ENCODE measurements at regions not wholly inside any gene's neighbourhood (a gene's known extent, or its start where the extent isn't known, plus 50 kb on each side); places are given as distances from the start of the nearest gene placed in this dataset.

DNA sequence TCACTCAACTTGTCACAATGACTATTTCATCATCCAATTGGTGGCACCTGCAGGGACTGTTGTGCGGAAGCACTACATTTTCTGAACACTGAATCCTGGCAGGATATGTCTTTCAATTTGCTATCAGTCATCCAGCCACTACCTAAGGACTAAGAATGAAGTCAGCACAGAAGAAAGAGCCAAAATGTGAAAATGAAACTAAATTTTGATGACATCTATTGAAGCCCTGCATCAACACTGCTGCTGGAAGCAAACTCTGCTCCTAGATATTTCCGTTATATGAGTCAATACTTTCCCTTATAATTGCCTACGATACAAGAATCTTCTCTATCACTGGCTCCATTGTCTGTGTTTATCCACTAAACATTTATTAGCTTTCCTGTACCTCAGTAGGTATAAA lies 917.9 kb downstream of the RAPGEF2 start:
- Histone ChIP-seq H3K27ac (ENCODE audit: low read depth, low read length) (no peak overlapping the region), H3K4me1 (ENCODE audit: control insufficient read depth, insufficient read depth, low read length, unreplicated experiment) (no peaks in the 10 kb centered on the region), H2AFZ (ENCODE audit: low read length, unreplicated experiment) (no peak overlapping the region), H3K4me3 (ENCODE audit: low read depth, low read length) (no peak overlapping the region), H3K36me3 (ENCODE audit: insufficient read depth, low read length) (no peaks in the 10 kb centered on the region), H3K27me3 (ENCODE audit: insufficient read depth, low read length) (no peaks in the 10 kb centered on the region), H3K79me2 (ENCODE audit: control insufficient read depth, insufficient read depth, low read length, unreplicated experiment) (no peaks in the 10 kb centered on the region)

GRCh38 chr4:160021870-160022269 lies 919.0 kb downstream of the RAPGEF2 start:
- no peaks in the 10 kb centered on the region for H3K36me3 ChIP-seq (ENCODE audit: insufficient read depth, low read length)
- no peaks in the 10 kb centered on the region for H3K79me2 ChIP-seq (ENCODE audit: control insufficient read depth, insufficient read depth, low read length, unreplicated experiment)
- no peak overlapping the region for H2AFZ ChIP-seq (ENCODE audit: low read length, unreplicated experiment)

GRCh38 chr4:160026721-160027120 lies 923.8 kb downstream of the RAPGEF2 start:
- no peaks in the 10 kb centered on the region for H3K4me1 ChIP-seq (ENCODE audit: control insufficient read depth, insufficient read depth, low read length, unreplicated experiment)
- no peaks in the 10 kb centered on the region for H3K36me3 ChIP-seq (ENCODE audit: insufficient read depth, low read length)
- H3K79me2 ChIP-seq (ENCODE audit: control insufficient read depth, insufficient read depth, low read length, unreplicated experiment): no peaks in the 10 kb centered on the region
- H3K27me3 ChIP-seq (ENCODE audit: insufficient read depth, low read length): no peaks in the 10 kb centered on the region
- H3K27ac ChIP-seq (ENCODE audit: low read depth, low read length): no peak overlapping the region
- H2AFZ ChIP-seq (ENCODE audit: low read length, unreplicated experiment): no peak overlapping the region
- H3K4me3 ChIP-seq (ENCODE audit: low read depth, low read length): no peak overlapping the region

More at GRCh38 chr4:160021870-160022269, 919.0 kb downstream of the RAPGEF2 start:
- Histone ChIP-seq H3K27ac (ENCODE audit: low read depth, low read length) (no peak overlapping the region), H3K4me1 (ENCODE audit: control insufficient read depth, insufficient read depth, low read length, unreplicated experiment) (no peaks in the 10 kb centered on the region), H3K27me3 (ENCODE audit: insufficient read depth, low read length) (no peaks in the 10 kb centered on the region), H3K4me3 (ENCODE audit: low read depth, low read length) (no peak overlapping the region)

- H3K27ac ChIP-seq (ENCODE audit: low read depth, low read length): no peak overlapping the region
- H2AFZ ChIP-seq (ENCODE audit: low read length, unreplicated experiment): no peak overlapping the region
- no peaks in the 10 kb centered on the region for H3K4me1 ChIP-seq (ENCODE audit: control insufficient read depth, insufficient read depth, low read length, unreplicated experiment)
- H3K4me3 ChIP-seq (ENCODE audit: low read depth, low read length): no peak overlapping the region
- H3K36me3 ChIP-seq (ENCODE audit: insufficient read depth, low read length): no peaks in the 10 kb centered on the region
- no peaks in the 10 kb centered on the region for H3K27me3 ChIP-seq (ENCODE audit: insufficient read depth, low read length)
- H3K79me2 ChIP-seq (ENCODE audit: control insufficient read depth, insufficient read depth, low read length, unreplicated experiment): no peaks in the 10 kb centered on the region
Observed at GRCh38 chr4:160034501-160034900, 931.6 kb downstream of the RAPGEF2 start.

GRCh38 chr4:160038615-160039014 lies 935.7 kb downstream of the RAPGEF2 start:
- Histone ChIP-seq H3K4me1 (ENCODE audit: control insufficient read depth, insufficient read depth, low read length, unreplicated experiment) (no peaks in the 10 kb centered on the region), H3K4me3 (ENCODE audit: low read depth, low read length) (no peak overlapping the region), H3K27ac (ENCODE audit: low read depth, low read length) (no peak overlapping the region), H3K27me3 (ENCODE audit: insufficient read depth, low read length) (no peaks in the 10 kb centered on the region), H3K36me3 (ENCODE audit: insufficient read depth, low read length) (no peaks in the 10 kb centered on the region), H3K79me2 (ENCODE audit: control insufficient read depth, insufficient read depth, low read length, unreplicated experiment) (no peaks in the 10 kb centered on the region), H2AFZ (ENCODE audit: low read length, unreplicated experiment) (no peak overlapping the region)

DNA sequence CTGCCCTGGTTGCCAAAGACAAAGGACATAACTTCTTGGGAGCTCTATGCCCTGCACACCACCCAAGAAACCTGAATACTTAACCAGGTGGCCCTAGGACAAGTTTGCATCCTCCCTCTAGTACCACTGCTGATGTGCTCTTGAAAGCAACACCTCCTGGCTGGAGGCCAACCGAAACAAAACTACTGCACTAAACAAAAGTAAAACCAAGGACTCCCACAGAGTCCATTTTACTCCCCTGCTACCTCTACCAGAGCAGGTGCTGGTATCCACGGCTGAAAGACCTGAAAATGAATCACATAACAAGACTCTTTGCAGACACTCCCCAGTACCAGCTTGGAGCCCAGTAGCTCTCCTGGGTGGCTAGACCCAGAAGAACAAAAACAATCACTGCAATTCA lies 941.8 kb downstream of the RAPGEF2 start:
- H2AFZ ChIP-seq (ENCODE audit: low read length, unreplicated experiment): no peak overlapping the region
- no peaks in the 10 kb centered on the region for H3K36me3 ChIP-seq (ENCODE audit: insufficient read depth, low read length)

DNA sequence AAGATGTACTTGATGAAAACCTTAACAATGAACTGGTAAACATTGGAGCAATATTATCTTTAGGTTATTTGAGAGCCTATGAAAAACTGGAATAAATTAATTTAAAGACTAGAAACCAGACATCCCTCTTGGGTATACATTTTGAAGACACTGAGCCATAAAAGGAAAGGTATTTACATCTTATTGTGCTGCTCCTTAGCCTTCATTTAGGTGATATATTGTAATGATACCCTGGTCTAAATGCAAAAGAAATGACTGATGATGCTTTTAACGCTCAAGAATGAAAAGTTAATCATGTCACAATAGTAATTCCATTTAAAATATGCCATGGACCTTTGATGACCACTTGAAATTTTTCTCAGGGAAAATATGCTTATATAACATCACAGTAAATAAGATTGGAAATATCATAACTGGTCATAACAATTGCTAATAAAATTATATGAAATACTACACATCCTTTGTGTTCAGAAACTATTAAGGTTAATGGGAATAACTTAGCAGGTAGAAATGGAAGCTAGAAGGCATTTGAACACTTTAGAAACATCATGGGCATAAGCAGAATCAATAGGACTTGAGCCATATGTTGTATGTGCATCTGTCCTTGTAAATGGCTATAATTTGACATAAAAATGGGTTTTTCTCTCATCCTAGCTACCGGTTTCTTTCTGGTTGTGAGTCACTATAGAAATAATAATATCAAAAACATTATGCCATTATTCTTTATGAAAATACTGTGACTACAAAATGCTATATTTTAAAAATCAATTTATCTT lies 979.7 kb downstream of the RAPGEF2 start:
- Histone ChIP-seq H3K79me2 (ENCODE audit: control insufficient read depth, insufficient read depth, low read length, unreplicated experiment) (no peaks in the 10 kb centered on the region), H3K27ac (ENCODE audit: low read depth, low read length) (no peak overlapping the region), H3K4me1 (ENCODE audit: control insufficient read depth, insufficient read depth, low read length, unreplicated experiment) (no peaks in the 10 kb centered on the region), H3K4me3 (ENCODE audit: low read depth, low read length) (no peak overlapping the region), H3K36me3 (ENCODE audit: insufficient read depth, low read length) (no peaks in the 10 kb centered on the region), H3K27me3 (ENCODE audit: insufficient read depth, low read length) (no peaks in the 10 kb centered on the region), H2AFZ (ENCODE audit: low read length, unreplicated experiment) (no peak overlapping the region)

More for the DNA sequence above, 941.8 kb downstream of the RAPGEF2 start:
- no peak overlapping the region for H3K4me3 ChIP-seq (ENCODE audit: low read depth, low read length)
- H3K27ac ChIP-seq (ENCODE audit: low read depth, low read length): no peak overlapping the region
- no peaks in the 10 kb centered on the region for H3K27me3 ChIP-seq (ENCODE audit: insufficient read depth, low read length)
- H3K4me1 ChIP-seq (ENCODE audit: control insufficient read depth, insufficient read depth, low read length, unreplicated experiment): no peaks in the 10 kb centered on the region
- H3K79me2 ChIP-seq (ENCODE audit: control insufficient read depth, insufficient read depth, low read length, unreplicated experiment): no peaks in the 10 kb centered on the region

DNA sequence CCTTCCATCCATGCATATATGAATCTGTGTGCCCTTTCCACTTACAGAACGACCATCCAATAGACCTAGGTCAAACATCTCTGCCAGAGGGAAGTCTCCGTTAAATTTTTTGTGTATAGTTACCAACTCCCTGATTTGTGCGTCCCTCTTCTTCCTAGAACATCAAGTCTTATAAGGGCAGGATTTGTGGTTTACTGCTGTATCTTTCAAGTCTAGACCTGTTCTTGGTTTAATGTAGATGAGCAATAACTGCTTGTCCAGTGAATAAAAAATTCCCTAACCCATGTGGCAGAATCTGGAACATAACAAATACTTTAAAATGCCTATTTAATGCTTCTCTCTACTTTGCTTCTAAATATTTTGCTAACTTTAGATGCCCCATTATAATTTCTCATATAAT lies 988.8 kb downstream of the RAPGEF2 start:
- Histone ChIP-seq H2AFZ (ENCODE audit: low read length, unreplicated experiment) (no peak overlapping the region), H3K79me2 (ENCODE audit: control insufficient read depth, insufficient read depth, low read length, unreplicated experiment) (no peaks in the 10 kb centered on the region), H3K4me3 (ENCODE audit: low read depth, low read length) (no peak overlapping the region), H3K27ac (ENCODE audit: low read depth, low read length) (no peak overlapping the region), H3K36me3 (ENCODE audit: insufficient read depth, low read length) (no peaks in the 10 kb centered on the region), H3K27me3 (ENCODE audit: insufficient read depth, low read length) (no peaks in the 10 kb centered on the region), H3K4me1 (ENCODE audit: control insufficient read depth, insufficient read depth, low read length, unreplicated experiment) (no peaks in the 10 kb centered on the region)

DNA sequence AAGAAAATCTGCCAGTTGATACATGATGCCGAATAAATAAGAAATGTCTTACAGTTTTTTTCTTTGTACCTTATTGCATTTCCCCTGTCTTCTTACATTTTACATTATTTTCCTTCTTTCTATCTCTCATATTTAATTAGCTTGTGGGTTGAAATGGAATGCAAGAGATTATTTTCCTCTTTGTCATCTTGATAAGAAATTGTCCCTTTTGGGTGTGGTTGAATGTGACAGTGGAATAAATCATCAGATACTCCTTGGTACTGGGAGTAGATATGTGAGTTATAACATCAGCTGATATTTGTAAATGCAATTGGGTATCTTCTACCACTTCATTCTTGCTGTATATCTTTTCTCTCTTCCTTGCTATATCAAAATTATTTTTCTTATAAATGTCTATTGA lies 997.4 kb downstream of the RAPGEF2 start:
- Histone ChIP-seq H3K4me1 (ENCODE audit: control insufficient read depth, insufficient read depth, low read length, unreplicated experiment) (no peaks in the 10 kb centered on the region), H2AFZ (ENCODE audit: low read length, unreplicated experiment) (no peak overlapping the region), H3K36me3 (ENCODE audit: insufficient read depth, low read length) (no peaks in the 10 kb centered on the region), H3K27ac (ENCODE audit: low read depth, low read length) (no peak overlapping the region), H3K4me3 (ENCODE audit: low read depth, low read length) (no peak overlapping the region), H3K79me2 (ENCODE audit: control insufficient read depth, insufficient read depth, low read length, unreplicated experiment) (no peaks in the 10 kb centered on the region), H3K27me3 (ENCODE audit: insufficient read depth, low read length) (no peaks in the 10 kb centered on the region)

- H3K36me3 ChIP-seq (ENCODE audit: insufficient read depth, low read length): no peaks in the 10 kb centered on the region
- H3K4me1 ChIP-seq (ENCODE audit: control insufficient read depth, insufficient read depth, low read length, unreplicated experiment): no peaks in the 10 kb centered on the region
- H3K4me3 ChIP-seq (ENCODE audit: low read depth, low read length): no peak overlapping the region
- no peaks in the 10 kb centered on the region for H3K79me2 ChIP-seq (ENCODE audit: control insufficient read depth, insufficient read depth, low read length, unreplicated experiment)
- H2AFZ ChIP-seq (ENCODE audit: low read length, unreplicated experiment): no peak overlapping the region
- H3K27me3 ChIP-seq (ENCODE audit: insufficient read depth, low read length): no peaks in the 10 kb centered on the region
- H3K27ac ChIP-seq (ENCODE audit: low read depth, low read length): no peak overlapping the region
Observed at GRCh38 chr4:160110891-160111290, 1008.0 kb downstream of the RAPGEF2 start.

GRCh38 chr4:160117686-160118085 lies 1014.8 kb downstream of the RAPGEF2 start:
- no peaks in the 10 kb centered on the region for H3K4me1 ChIP-seq (ENCODE audit: control insufficient read depth, insufficient read depth, low read length, unreplicated experiment)
- H3K27me3 ChIP-seq (ENCODE audit: insufficient read depth, low read length): no peaks in the 10 kb centered on the region

More at GRCh38 chr4:160117686-160118085, 1014.8 kb downstream of the RAPGEF2 start:
- Histone ChIP-seq H3K27ac (ENCODE audit: low read depth, low read length) (no peak overlapping the region), H3K36me3 (ENCODE audit: insufficient read depth, low read length) (no peaks in the 10 kb centered on the region), H3K4me3 (ENCODE audit: low read depth, low read length) (no peak overlapping the region), H3K79me2 (ENCODE audit: control insufficient read depth, insufficient read depth, low read length, unreplicated experiment) (no peaks in the 10 kb centered on the region), H2AFZ (ENCODE audit: low read length, unreplicated experiment) (no peak overlapping the region)

Data from ACC112 (cell line).